HG03378 (cell line): ENCODE measurements at regions not wholly inside any gene's neighbourhood (a gene's known extent, or its start where the extent isn't known, plus 50 kb on each side); places are given as distances from the start of the nearest gene placed in this dataset.
"Not testable (repeated sequence)": the region's sequence is repeated elsewhere in the genome, so short reads cannot be mapped to it uniquely, and the experiment has no call there.

Experiments
- ATAC-seq: cut with Tn5 transposase; IDR thresholded peaks from one replicate; pipeline ENCODE4 v1.9.1; 2021; ENCODE audit warnings: mild to moderate bottlenecking, moderate library complexity; ENCODE audit not compliant: unreplicated experiment

DNA sequence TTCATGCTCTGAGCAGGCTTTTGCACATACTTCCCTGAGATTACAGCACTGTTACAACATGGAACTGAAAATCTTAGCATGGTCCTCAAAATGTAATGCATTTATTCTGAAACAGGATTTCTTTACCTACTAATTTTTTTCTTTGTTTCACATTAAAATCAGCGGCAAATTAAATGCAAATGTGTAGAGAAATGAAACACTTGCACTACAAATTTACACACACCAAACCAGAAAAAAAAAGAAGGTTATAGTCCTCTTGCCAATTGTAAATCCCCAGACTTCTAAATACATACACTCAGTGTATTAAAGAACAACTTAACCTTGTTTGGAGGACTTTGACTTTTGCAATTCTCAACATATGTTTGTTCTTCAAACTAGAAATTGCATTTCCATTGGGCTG is 210.9 kb upstream of the TBX18 start:
- ATAC-seq = no peak

DNA sequence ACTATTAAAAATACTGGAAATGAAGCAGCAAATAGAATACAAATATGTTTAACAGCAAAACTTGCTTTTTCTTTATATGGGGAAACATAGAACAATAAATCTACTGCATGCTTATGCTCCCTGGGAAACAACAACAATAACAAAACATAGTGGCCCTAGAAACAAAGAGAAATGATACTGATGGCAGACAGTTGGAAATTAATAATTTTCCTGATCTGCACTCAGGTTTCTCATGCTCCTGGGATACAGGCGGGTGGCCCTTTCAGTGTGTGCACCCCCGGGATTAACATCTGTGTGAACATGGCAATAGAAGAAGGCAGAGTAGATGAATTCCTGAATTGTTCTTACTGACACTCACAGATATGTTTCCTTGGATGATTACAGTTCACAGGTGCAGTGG is 209.2 kb upstream of the TBX18 start:
- no peak for ATAC-seq

DNA sequence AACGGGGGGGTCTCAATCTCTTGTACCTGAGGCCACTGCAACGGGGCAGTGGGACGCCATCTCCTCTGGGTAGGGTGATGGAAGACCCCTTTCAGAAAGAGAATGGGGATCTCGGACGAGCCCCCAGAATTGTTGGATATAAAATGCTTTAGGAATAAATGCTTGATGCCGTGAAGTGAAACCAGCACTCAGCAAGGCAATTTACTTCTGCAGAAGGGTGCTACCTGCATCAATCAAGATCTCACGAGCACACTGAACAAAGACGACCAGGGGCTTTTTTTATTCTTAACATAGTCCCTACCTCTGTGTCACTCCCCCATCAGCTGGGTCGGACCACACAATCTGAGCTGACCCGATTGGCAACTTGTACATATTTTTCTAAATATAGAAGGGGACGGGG is 203.6 kb upstream of the TBX18 start:
- ATAC-seq = no peak

DNA sequence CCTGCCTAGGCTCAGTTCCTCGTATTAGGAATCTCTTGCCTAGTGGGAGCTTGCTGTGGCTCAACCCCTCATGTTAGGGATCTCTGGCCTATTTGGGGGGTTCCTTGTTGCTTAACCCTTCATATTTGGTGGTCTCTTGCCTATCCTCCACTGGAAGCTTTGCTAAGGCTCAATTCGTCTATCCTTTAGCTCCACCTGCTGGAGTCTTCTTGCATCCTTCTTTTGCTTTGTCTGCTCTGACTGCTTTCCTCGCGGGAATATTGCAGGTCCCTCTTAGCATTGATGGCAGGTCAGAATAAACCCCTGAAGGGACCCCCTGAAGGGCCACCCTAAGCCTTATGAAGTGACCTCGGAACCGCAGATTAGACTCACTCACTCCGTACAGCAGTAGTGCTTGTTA is 203.0 kb upstream of the TBX18 start:
- no peak for ATAC-seq

DNA sequence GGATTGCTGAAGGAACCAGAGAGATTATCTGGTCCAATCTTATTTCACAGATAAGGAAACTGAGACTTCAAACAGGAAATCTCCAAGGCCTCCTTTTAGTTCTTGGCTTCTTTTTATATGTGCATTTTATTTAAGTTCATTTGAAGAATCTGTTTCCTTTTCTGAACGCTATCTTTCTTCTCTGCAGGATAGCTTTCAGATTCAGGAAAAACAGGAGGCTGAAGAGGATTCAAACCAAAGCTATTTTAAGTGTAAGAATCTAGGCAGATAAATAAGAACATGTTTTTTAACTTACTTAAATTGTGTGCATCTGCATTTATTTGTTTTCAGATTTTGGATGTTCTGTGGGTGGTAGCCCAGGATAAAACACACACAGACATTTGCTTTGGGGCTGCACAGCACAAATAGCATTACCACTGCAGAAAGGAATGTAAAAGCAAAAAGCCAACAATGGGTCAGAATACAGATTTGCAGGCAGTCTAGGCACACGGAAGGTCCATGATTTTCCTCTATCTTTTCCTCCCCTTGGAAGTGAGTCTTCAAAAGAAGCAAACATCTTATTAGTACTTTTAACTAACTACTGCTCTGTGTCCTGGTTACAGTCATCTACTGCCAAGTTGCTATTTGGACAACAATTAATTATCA is 188.8 kb upstream of the TBX18 start:
- no peak for ATAC-seq

DNA sequence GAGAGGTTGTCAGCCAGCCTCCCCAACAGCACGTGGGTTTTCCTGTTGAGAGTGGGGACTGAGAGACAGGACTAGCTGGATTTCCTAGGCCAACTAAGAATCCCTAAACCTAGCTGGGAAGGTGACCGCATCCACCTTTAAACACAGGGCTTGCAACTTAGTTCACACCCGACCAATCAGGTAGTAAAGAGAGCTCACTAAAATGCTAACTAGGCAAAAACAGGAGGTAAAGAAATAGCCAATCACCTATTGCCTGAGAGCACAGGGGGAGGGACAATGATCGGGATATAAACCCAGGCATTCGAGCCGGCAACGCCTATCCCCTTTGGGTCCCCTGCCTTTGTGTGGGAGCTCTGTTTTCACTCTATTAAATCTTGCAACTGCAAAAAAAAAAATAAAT is 180.5 kb upstream of the TBX18 start:
- not testable (repeated sequence) for ATAC-seq

DNA sequence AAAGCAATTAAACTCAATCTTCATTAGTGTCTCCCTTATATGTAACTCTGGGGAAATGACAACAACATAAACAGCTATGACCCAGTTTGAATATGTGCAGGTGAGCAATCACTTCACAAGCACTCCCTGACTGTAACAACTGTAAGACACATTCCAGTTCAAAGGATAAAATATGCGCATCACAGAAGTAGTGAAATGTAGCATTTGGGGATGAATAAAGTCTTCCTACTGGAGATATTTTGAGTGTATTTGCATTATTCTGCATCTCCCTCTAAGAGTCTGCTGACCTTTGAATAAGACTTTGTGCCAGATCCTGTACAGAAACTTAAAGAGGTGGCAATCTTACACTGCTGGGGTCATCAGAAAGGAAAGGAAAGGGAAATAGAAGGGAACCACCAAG is 179.5 kb upstream of the TBX18 start:
- ATAC-seq = no peak

DNA sequence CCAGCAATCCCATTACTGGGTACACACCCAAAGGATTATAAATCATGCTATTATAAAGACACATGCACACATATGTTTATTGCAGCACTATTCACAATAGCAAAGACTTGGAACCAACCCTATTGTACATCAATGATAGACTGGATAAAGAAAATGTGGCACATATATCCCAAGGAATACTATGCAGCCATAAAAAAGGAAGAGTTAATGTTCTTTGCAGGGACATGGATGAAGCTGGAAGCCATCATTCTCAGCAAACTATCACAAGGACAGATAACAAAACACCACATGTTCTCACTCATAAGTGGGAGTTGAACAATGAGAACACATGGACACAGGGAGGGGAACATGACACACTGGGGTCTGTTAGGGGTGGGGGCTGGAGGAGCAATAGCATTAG is 177.2 kb upstream of the TBX18 start:
- not testable (repeated sequence) for ATAC-seq

DNA sequence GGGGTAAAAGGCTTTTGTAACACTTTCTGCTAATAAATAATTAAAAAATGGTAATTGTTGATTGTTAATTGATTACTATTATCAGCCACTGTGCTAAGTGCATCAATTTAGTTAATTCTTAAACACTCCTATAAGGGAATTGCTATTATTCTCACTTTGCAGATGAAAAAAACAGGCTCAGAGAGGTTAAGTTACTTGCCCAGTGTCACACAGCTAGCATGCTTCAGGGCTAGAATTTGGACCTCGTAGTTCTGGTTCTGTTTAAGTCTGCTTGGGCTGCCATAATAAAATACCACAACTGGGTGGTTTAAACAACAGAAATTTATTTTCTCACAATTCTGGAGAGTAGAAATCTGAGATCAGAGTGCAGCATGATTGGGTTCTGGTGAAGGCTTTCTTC is 164.8 kb upstream of the TBX18 start:
- ATAC-seq = no peak

DNA sequence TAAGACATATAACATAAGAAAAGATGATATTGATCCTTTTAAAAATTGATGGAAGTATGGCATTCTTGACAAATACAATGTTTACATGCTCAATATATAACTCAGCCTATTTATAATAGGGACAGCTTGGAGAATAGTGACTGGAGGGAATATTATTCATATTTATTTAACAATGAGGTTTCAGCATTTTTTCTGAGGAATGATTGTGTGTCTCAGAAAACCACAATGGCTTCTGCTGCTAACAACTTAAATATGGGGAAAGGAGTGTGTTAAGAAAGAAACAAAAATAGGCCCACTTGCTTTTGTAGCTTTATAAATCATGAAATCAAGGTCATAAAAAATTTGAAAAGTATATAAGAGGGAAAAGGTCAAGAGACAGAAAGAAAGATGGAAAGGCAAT is 163.2 kb upstream of the TBX18 start:
- ATAC-seq = no peak

DNA sequence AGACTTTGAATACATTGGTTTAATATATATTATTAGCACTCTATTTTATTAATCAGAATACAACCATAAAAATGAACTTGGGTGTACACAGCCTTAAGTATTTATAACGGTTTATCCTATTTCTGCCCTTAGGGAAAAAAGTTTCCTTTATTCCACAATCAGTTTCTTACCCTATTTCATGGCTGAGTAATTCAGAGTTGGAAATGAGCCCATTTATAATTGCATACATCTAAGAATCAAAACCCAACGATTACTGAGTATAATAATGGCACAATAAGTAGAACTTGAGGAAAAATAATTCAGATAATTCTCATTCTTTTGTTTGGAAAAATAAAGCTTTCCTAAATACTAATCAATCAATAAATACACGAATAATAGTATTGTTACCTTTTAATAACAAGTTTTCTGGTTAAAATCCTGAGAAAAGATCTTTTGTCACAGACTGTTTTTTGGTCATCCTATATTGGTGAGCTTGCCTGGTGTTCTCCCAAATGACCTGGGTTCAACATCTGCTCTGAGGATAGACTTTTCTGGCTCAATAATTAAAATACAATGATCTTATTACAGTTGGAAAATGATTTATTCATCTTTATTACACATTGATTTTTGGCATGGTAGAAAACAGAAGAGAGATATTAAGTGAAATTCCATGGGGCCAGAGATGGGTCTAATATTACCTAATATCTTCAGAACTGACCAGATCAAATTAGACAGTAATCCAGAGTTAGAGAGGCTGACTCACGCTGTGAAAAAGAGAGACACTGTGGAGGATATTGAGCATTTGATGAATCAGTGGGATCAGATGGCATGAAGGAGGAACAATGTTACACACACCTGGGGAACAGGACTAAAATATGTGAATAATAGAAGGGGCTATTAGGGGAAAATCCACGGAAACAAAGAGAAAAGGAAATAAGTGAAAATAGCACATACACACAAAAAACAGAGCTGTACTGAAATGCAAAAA is 162.1 kb upstream of the TBX18 start:
- ATAC-seq = no peak

DNA sequence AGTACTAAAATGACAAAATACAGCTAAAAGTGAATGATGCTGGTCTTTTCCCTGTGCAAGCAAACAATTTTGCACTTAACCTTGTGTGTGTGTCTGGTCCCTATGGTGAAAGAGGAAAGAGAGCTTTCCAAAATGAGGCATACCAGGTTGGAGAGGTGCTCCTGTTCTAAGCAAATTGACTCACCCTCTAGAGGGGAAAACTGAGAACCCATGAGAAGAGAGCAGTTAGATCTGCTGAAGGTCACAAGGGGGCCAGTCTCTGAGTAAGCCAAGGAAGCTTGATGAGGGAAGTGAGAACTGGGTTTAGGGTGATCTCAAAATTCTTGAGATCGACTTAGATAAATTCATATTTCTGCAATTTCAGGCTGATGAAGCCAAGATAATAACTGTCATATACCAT is 157.5 kb upstream of the TBX18 start:
- ATAC-seq = no peak

DNA sequence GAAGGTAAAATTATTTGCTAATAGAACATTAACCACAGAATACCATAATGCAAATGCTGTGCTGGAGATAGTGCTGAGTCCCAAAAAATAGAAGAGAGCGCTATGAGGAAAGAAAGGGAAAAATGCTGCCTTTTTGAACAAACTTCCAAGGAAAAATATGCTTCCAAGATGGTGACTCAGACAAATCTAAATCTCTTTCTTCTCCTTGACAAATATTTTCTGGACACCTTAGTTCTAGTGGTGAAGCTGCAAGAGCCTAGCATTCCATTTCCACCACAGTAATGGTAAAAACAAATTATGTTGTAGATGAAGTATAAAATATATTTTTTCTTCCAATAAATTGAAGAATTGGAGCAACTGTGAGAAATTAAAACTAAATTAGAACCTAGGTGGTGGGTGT is 155.6 kb upstream of the TBX18 start:
- no peak for ATAC-seq

DNA sequence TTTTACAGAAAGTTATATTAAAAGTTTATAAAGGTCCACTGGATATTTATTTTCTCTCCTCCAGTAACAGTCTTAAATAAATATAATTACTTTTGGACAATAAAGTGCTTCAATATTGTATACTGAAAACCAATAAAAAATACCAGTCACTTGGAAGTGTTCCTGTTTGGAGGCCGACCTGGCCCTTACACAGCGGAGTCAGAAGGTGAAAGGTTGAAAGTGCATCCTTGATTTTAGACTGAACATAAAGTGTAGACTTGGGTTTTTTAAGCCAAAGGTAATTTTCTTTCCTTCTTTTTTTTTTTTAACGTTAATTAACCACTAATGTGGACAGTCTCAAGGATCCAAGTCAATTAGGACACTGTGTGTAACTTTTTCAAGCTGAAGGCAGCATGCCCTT is 152.3 kb upstream of the TBX18 start:
- no peak for ATAC-seq

DNA sequence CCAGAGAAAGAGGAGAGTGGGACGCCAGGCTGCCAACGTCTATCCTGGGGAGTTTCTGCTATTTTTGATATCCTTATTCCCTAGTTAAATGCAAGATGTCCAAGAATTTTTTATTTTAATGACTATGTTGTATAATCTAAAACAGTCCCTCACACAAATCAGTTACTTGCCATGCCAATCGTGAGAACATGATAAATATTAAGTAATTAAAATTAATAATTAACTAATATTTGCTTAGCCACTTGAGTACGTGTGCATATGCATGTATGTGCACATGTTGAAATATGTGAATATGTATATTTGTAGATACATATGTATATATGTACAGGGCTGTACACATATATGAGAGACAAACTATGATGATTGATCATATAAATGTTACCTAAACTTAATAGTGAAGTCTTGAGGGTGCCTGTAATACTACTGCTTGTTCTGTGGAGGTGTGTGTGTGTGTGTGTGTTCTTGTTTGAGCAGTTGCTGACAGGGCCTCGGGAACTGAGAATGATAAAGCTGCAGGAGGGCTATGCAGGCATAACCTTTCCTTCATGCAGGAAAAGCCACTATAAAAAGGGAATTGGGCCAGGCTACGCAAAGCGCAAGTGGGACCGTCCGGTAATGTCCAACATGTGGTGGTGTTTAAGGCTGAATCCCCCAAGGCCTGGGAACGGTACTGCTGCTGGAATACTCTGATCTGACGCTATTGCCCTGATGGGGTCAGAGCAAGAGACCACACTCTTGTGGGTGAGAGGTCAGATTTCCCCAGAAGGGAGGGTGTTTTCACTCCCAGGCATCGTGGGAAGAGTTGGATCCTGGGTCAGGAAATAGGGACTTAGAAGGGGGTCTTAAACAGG is 148.3 kb upstream of the TBX18 start:
- no peak for ATAC-seq

DNA sequence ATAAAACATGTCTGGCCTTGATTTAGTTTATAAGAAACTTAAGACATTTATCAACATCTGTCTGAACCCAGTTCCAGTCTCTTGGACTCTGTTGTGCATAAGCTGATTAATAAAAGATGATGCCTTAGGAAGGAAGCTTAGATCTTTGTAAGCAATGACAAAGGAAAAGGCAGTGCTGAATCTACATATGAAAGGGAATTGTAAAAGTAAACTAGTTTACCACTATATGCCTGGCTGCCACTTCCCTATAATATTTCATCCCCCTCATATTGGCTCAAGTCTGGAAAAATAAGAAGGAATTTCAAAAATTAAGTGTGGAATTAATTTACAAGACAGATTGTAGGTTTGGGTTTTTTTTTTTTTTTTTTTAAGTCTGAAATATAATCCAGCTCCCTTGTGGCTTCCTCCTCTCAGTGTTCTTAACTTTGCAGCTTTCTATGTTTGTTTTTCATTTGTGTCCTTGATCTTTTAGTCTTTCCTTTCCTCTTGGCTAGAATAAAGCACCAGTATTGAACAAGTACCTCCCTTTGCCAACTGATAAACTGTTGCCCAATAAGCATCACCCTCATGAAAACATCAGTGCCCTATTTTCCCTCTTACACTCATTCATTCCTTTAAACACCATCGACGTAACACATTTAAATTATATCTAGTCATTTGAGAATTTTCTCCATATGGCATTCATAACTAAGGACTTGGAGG is 146.7 kb upstream of the TBX18 start:
- no peak for ATAC-seq

DNA sequence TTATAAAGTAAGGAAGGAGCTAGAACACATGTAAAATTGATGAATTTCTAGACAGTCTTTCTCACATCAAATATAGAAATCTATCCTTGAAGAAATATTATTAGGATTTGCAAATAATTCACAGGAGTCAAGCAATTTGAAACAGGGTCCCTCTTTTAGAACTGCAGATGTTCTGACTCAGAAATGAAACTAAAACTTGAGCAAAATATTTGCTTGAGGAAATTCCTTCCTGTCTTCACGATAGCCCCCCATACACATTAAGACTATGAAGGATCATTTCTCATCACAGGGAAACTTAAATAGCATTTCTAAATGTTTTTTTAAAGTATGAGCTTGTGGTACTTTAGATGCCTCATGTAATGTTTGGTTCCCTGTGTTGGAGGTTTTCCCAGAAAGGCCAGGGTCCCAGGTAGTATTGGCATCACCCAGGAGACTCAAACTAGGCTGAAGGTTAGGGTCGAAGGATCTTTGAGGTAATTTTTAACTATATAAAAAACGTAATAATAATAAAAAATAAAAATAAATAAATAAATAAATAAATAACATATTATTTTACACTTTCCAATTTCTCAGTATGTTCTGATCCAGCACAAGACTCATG is 144.0 kb upstream of the TBX18 start:
- no peak for ATAC-seq

DNA sequence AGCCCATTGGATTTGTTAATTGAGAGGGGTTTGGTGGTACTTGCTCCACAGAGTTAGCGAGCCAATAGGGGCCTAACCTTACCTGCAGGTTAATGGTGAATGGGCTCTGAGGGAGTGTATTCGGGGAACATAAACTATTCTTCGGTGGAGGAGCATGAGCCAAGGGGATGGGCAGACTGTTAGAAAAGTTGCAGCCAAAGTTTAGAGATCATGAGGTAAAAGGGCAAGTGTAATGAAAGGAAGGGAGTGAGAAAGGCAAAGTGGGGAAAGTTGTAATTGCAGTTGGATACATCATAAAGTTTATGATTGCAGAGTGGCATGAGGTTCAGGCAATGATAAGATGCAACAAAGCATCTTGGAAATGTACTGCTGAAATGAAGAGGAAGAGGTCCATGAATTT is 142.1 kb upstream of the TBX18 start:
- ATAC-seq = no peak

DNA sequence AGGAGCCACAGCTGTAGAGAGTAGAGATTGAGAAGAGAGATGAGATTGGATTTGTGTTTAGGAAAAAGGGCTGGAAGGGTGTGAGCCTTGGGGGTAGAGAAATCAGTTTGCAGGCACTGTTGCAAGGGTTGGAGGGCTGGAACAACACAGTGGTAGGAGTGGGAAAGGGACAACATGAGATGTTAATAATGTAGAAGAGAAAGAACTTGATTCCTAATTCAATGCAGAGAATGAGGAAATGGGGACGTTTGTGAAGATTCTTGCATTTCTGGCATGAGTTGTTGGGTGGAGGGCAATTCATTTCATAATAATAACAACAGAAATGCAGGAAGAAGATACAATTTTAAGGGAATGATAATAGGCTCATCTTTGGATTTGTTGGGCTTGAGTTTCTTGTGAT is 141.4 kb upstream of the TBX18 start:
- ATAC-seq = no peak

DNA sequence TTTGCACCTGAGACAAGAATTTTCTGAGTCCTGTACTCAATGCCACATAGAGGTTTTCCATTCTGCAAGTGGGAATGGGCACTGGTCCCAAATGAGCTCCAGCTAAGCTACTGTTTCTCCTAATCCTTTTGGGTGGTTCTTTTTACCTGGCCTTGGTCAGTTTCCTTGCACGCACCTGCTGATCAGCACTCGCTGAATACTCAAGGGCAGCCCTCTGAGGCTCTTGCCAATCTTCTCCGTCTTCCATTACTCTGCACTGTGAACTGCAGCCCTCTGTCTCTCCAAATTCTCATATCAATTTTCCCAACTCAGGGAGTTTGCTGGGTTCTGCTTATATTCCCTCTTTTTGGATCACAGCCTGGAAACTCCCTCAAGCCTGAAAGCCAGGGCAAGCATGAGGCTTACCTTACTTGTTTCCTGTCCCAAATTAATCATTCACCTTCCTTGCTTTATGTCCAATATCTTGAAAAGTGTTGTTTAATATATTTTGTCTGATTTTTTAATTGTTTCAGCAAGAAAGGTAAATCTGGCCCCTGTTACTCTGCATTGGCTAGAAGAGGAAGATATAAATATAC is 138.0 kb upstream of the TBX18 start:
- no peak for ATAC-seq
